AG20443 (cell line): ENCODE measurements at regions not wholly inside any gene's neighbourhood (a gene's known extent, or its start where the extent isn't known, plus 50 kb on each side); places are given as distances from the start of the nearest gene placed in this dataset.
"Not testable (repeated sequence)": the region's sequence is repeated elsewhere in the genome, so short reads cannot be mapped to it uniquely, and the experiment has no call there.

Experiments used
- DNase-seq: peaks from one replicate; pipeline ENCODE4 v3.0.0; 2012; ENCODE audit warnings: low spot score, mixed read lengths

DNA sequence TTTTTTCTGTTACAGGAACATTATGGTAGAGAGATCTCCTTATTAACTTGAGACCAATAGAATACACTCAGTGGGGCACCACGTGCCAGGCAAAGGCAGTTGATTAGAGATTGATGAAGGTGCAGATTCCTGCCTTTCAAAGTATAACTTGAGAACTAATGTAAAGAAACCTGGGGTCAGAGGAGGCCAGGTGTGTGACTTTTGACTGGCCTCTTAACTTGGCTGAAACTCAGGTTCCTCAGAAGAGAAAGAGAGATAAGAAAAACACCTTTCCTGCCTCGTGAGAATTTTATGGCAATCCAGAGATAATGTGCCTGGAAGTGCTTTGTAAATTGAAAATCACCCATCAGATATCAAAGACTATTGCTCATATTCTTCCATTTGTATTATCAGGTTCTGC, 110.7 kb upstream of the GZMB start:
- DNase-seq: no peak

DNA sequence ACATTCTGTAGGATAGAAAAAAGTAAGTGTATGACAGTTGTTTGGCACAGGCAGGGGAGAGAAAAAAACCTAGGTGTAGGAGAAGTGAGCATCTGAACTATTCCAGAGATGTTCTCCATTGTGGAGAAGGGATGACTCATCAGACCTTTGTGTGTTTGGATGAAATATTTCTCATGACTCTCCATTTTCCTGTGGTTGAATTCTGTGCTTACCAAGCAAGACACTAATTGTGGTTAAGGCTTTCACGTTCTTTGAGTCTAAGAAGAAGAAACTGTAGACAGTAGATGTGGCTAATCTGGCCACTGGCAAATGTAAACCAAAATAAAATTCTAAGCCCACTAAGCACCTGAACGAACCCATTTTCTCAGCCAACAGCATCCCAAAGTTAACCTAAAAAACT, 107.9 kb upstream of the GZMB start:
- peak; percentile 35 for DNase-seq

DNA sequence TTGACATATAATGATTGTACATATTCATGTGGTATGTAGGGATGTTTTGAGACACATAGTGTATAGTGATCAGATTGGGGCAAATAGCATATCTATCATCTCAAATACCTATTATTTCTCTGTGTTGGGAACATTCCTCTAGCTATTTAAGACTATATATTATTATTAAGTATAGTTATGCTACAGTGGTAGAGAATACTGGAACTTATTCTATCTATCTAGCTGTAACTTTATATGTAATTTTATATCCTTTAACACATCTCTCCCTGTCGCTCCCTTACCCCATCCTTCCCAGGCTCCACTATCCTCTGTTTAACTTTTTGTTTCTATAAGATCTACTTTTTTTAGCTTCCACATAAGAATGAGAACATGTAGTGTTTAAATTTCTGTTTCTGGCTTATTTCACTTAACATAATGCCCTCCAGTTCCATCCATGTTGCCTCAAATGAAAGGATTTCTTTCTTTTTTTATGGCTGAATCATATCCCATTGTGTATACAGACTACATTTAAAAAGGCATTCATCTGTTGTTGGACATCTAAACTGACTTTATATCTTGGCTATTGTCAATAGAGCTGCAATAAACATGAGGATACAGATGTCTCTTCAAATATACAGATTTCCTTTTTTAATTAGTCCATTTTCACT, 102.1 kb upstream of the GZMB start:
- no peak for DNase-seq

DNA sequence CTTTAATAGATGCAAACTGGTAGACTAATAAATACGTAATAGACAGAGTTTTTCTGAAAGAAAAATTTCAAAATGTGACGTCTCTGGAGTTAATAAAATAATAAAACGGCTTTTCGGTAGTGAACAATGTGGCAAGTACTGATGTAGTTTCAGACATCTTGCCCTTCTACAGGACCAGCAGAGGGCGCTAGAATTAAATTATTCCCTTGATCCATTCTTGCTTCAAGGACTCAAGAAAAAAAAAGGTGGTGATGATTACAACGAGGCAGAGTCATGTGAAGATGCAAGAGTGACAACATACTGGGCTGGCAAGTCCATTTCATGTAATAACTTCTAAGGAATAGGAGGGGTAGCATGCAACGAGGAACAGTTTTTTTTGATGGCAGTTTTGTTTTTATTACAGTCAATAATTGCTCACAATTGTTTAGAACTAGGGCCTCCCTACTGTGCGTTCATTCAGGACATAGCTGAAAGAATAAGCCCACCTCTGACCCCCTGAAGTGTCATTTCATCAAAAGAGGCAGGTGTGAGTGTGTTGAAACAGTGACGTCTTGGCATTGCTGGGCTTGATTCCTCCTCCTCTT, 101.0 kb upstream of the GZMB start:
- peak; percentile 60 for DNase-seq

DNA sequence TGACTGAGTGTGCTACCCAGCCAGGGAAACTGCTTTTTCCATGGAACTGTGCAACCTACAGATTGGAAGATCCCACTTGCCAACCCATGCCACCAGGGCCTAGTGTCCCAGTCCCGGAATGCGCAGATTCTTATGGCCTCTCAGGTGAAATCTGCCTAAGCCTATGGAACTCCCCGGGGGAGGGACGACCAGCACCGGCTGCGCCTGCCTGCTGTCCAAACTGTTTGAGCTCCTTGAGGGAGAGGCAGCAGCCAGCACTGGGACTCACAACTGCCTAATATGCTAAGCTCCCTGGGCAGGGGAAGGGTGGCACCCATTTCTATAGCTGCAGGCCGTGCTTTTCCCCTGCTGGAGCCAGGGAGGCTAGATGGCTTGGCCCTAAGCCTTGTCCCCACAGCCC, 92.5 kb upstream of the GZMB start:
- no peak for DNase-seq

DNA sequence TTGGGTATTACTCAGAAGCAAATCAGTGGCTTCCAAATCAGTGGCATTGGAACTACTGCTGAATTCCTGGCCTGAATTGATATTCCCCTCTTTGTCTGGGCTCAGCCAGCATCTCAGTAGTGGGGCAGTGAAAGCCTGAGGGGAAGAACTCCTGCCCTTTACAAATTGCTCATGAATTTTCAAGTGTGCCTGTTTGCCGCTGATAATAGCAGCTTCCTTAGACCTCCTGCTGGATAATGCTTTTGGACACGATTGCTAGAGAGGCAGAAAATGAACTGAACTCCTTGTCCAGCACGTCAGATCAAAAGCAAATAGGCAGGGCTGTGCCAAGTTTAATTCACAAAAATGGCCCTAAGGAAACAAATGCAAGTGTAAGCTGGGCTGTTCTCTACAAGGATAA, 91.3 kb upstream of the GZMB start:
- no peak for DNase-seq

DNA sequence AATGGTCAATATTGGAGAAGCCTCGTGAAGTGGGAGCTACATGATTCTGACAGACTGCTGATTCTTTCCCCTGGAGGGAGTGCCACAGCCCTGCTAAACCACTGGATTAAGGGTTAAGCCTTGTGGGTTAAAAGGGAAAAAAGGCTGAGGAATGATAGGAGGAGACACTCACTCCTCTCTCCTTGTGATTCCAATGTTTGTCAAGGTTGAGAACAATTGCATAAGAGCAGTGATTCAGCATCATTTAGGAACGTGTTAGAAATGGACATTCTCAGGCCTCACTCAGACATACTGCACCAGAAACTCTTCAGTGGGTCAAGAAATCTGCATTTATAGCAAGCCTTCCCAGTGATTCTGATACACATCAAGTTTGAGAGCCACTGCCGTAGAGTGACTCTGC, 87.8 kb upstream of the GZMB start:
- no peak for DNase-seq

DNA sequence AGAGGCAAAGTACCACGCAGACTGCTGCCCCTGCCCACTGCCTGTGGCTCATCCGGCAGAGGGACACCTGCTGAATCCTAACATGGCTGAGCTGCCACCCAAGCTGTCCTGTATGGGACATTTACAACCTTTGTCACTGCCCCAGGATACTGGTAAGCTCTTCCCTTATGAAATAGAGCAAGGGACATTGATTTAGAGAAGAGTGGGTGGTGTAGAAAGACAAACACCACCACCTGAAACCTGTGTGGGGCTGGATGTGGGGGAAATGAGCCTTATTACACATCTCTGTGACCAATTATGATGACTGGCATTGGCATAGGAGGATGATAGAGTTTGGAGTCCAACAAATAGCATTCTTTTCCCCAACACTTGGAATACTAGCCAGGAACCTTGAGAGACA, 81.2 kb upstream of the GZMB start:
- no peak for DNase-seq

DNA sequence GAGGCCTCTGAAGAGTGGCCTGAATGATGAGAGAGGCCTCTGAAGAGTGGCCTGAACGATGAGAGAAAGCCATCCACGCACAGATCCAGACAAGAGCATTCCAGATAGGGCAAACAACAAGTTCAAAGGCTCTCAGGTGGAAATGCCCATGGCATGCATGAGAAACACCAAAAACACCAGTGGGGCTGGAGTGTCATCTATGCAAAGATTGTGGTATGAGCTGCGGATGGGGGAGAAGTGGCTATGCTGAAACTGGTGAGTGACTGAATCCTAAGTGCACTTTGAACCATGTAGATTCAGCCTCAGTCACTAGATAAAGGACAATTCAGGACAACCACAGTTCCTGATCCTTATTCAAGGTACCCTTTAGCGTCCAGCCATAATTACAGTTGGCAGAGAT, 79.4 kb upstream of the GZMB start:
- no peak for DNase-seq

DNA sequence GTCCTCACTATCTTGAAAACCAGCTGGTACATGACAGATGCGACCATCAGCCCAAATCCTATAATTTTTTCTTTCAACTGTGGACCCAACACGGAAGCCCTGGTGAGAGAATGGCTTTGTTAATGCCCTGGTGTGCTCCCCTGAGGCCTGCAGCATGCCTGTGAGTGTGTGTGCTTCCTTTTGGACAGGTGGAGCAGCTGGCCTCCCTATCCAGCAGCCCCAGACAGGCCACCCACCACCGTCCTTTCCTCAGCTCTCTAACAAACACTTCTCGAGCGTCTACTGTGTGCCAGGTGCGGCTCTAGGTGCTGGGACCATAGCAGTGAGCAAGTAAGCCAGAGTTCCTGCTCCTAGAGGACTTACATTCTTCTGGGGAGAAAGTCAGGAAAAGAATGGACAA, 78.9 kb upstream of the GZMB start:
- DNase-seq: no peak

DNA sequence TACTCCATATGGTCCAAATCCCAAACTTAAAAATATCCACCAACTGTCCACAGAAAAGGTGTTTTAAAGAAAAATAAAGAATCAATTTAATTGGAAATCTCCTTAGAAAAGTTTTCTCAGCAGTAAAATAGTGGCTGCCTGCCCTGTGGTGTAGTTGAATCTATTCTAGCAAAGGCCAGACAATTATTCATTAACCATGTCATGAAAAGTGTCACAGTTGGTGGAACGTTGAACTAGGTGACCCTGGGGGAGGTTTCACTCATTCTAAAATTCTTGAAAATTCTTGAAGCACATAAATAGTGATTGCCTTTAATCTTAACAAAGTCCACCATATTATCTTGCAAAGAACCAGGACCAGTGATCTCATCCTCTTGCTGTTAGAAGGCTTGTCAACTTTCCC, 78.4 kb upstream of the GZMB start:
- no peak for DNase-seq

DNA sequence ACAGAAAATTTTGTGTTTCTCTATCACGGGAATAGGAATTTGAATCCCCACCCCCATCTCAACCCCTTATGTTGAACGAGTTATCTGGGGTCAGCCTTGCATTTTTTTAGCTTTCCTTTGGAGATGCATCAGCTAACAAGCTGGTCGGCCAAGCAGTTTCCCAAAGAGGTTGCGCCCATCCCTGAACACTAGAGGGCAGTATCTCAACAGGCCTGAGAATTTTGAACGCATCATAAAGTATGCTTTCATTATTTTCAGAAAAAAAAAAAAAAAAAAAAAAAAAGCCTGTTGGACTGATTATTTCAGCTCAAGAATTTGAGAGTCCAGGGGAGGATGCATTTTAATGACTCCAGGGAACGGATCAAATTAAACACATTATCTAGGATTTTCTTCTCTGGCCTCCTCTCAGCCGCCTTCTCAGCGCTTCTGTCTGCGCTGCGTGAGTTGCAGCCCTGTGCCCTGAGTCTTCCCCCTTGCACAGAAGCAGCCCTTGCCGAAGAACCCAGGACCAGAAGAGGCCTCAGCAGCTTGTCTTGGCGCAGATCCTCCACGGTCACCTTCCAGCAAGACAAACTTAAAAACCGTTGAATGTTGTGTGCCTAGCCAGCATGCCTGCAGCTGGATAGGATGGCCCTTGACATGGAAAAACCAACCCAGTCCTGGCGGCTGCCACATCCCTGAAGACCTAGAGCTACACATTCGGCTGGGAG, 76.6 kb upstream of the GZMB start:
- DNase-seq: peak; percentile 80

DNA sequence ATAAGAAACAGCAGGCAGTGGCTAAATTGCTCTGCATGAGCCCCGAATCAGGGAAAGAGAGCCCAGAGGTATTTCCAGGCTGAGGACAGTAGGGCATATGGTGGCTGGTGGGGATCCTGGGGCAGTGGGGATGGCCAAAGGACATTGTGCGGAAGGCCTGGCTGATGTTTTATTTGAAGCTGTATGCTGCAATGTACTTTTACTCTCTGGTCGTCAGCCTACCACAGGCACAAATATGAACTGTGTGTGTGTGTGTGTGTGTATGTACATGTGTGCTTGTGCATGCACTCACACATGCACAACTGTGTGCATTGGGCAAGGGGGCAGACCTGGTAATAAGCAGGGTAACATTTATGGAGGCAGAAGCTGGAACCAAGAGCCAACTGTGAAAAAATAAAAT, 74.7 kb upstream of the GZMB start:
- no peak for DNase-seq

DNA sequence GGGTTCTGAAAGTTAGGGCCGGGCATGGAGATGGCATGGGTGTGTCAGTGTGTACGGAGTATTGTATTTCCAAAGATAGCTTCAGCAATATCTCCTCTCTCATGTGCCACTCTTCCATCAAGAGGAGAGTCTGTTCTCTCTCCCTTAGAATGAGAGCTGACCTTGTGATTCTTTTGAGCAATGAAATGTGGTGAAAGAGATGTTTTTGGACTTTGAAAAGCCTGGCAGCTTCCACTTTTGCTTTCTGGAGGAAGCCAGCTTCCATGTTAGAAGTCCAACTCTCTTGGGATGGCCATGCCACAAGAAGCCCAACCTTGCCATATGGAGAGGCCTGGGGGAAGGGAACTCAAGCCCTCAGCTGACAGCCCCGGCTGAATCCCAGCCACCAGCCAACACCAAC, 72.4 kb upstream of the GZMB start:
- no peak for DNase-seq

DNA sequence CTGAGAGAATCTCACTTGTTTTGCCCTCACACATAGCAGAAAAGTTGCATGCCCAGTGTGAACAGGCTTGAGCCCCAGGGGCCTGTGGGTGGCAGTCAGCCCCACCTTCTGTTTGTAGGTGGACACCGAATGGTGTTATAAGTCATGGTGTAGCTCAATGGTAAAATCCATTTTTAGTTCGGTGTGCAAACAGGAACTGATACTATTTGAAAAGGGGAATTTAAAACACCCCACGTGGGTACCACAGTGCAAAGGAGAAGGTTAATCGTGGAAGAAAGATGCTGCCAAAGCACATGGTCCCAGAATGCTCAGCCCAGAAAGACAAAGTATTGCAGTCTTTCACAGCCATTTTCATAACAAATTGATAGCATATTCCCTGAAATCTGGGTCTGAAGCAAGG, 71.8 kb upstream of the GZMB start:
- no peak for DNase-seq

DNA sequence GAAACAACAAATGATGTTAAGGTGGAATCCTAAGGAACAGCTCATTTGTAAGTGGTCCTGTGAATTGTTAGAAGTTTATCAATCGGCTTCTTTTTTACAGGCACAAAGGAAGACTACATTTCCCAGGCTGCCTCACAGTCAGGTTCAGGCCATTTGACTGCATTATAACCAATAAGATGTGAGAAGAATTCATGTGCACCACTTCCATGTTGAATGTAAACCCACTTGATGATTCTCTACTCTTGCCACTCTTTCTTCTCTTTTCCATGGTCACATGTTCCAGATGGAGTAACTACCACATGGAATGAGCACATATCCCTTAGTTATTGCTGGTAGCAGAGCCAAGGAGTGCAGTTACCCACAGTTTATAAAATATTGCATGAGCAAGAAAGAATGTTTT, 67.1 kb upstream of the GZMB start:
- DNase-seq: no peak

DNA sequence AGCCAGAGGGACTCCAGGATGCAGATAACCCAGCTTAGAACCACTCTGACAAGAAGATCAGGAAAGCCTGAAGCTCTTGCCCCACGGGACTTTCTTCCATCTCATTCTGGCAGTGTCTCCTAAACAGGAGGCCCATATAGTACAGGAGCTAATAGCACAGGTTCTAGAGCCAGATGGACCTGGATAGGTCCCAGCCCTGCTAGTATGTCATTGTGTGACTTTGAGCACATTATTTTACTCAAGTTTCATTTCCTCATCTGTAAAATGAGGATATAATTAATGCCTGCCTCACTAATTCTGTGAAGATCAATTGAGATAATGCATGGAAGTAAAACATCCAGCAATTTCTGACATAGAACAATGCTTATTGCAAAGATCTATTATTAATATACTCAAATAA, 66.5 kb upstream of the GZMB start:
- no peak for DNase-seq

DNA sequence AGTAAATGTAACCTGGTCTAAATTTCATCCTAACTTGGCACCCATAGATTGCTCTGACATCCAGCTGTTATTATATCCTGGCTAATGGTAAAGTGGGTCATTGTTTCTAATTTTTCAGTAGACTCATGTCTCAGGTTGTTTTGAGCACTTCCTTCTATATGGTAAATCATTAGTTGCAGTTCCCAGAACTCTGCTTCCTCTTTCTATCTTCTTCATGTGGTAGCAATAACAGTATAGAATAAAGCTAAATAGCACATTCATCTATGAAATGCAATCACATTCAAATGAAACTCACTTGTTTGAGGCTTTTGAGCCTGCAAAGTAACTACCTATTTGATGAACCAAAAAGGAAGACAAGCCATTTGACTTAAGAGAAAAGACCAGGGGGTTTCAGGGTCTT, 65.1 kb upstream of the GZMB start:
- DNase-seq: no peak

DNA sequence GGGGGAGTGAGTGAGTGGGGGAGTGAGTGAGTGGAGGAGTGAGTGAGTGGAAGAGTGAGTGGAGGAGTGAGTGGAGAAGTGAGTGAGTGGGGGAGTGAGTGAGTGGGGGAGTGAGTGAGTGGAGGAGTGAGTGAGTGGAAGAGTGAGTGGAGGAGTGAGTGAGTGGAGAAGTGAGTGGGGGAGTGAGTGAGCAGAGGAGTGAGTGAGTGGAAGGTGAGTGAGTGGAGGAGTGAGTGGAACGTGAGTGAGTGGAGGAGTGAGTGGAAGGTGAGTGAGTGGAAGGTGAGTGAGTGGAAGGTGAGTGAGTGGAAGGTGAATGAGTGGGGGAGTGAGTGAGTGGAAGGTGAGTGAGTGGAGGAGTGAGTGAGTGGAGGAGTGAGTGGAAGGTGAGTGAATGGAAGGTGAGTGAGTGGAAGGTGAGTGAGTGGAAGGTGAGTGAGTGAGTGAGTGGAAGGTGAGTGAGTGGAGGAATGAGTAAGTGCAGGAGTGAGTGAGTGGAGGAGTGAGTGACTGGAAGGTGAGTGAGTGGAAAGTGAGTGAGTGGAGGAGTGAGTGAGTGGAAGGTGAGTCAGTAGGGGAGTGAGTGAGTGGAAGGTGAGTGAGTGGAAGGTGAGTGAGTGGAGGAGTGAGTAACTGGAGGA, 62.4 kb upstream of the GZMB start:
- not testable (repeated sequence) for DNase-seq

DNA sequence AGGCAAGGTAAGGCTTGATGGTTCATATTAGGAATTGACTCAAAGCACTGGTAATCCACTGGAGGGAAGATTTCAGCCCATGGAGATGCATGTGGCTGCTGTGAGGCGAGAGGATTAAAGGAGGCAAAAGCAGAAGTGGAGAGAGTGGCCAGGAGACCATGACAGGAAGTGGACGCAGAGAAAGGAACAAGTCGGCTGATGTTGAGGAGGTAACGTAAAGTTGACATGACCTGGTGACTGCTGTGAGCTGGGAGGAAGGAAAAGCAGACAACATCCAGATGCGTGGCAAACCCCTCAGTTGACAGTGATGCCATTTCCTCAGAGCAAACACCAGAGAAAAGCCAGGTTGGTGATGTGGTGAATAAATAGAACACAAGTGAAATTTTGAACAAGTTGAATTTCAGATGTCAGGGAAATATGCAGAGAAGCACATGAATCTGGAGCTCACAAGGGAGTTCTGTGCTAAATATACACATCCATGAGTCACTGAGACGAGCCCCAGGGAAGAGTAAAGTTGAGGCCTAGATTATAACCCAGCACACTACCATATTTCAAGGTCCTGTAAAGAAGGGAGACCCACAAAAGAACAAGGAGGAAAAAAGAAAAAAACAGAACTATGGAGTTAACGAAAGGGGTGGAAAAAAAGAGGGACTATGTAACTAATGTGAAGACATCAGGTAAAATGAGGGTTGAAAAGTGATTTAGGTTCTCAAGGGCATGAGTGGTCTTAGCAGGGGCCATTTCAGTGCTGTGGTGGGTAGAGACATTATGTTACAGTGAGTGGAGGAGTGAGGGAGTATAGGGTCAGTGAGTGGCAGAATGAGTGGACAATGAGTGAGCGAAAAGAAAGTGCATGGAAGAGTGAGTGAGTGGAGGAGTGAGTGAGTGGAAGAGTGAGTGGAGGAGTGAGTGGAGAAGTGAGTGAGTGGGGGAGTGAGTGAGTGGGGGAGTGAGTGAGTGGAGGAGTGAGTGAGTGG, 61.6 kb upstream of the GZMB start:
- DNase-seq: no peak

DNA sequence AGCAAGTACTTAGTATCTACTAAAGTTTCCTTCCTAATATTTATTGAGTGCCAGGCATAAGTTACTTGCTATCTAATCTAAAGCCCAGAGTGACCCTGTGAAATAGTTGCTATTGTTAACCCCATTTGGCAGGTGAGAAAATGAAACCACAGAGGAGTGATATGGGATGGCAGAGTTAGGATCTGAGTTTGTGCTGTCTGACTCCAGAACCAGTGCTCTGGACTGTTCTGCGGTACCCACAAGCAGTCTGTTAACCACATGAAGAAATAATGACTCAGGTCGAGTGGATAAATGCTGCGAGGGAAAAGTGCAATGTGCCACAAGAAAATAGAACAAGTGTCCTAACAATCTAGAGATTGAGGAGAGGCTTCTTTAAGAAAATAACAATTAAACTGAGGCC, 60.7 kb upstream of the GZMB start:
- DNase-seq: no peak

DNA sequence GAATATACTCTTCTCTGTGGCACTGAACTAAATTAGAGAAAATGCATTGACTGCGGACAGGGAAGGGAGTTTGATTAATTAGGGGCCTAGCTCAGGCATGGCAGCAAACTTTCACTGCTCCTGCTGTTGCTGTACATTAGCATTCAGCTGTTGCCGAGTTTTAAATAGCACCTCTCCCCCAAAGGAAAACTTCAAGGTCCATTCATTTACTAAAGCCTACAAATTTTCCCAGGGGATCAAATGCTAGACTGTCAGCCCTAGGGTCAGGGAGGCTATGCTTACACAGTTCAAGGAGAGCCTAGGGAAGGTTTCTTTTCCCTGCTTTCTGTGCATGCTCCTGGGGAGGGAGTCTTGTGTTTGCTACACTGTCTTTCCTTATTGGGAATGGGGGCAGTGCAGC, 60.0 kb upstream of the GZMB start:
- DNase-seq: no peak
